SH-SY5Y (cell line): ENCODE measurements at regions not wholly inside any gene's neighbourhood (a gene's known extent, or its start where the extent isn't known, plus 50 kb on each side); places are given as distances from the start of the nearest gene placed in this dataset.

Experiments used
- GATA2 ChIP-seq: IDR thresholded peaks from 2 replicates; pipeline ENCODE4 v1.6.1; 2011; ENCODE audit warnings: mild to moderate bottlenecking, low read depth, low read length
- GATA3 ChIP-seq: IDR thresholded peaks from 2 replicates; pipeline ENCODE4 v1.6.1; 2011; ENCODE audit warnings: low read depth, mild to moderate bottlenecking, low read length, moderate library complexity

GRCh38 chr9:107942291-107942690, 452.7 kb upstream of the KLF4 start:
- TF ChIP-seq GATA2 (no peak), GATA3 (no peak)
